AG10803 (cell line): ENCODE measurements at regions not wholly inside any gene's neighbourhood (a gene's known extent, or its start where the extent isn't known, plus 50 kb on each side); places are given as distances from the start of the nearest gene placed in this dataset.

Source experiments
- DNase-seq: peaks from one replicate; pipeline ENCODE4 v3.0.0; 2010; ENCODE audit warnings: low read depth
- H3K4me3 ChIP-seq: 2 replicates; pipeline ENCODE4 v1.5.1; 2011; ENCODE audit warnings: mild to moderate bottlenecking, low read length, control low read depth
- CTCF ChIP-seq: conservative IDR thresholded peaks from 2 replicates; pipeline ENCODE4 v1.5.1; 2011; ENCODE audit warnings: mild to moderate bottlenecking, low read length, control low read depth, inconsistent platforms

GRCh38 chr2:45154144-45154543 lies 144.9 kb upstream of the SIX2 start:
- DNase-seq = no peak

GRCh38 chr2:45153121-45153520 lies 143.9 kb upstream of the SIX2 start:
- TF ChIP-seq CTCF = no peak
- H3K4me3 ChIP-seq = no peak overlapping the region
- no peak for DNase-seq

More at GRCh38 chr2:45154144-45154543, 144.9 kb upstream of the SIX2 start:
- TF ChIP-seq CTCF = no peak
- no peak overlapping the region for H3K4me3 ChIP-seq

GRCh38 chr2:45152691-45153090 lies 143.4 kb upstream of the SIX2 start:
- DNase-seq = no peak
- no peak overlapping the region for H3K4me3 ChIP-seq
- TF ChIP-seq CTCF = no peak

GRCh38 chr2:45145073-45145899 lies 136.0 kb upstream of the SIX2 start:
- no peak for DNase-seq
- H3K4me3 ChIP-seq = no peak overlapping the region
- TF ChIP-seq CTCF = no peak

GRCh38 chr2:45141883-45142866 lies 132.9 kb upstream of the SIX2 start:
- DNase-seq = no peak
- no peak overlapping the region for H3K4me3 ChIP-seq
- no peak for TF ChIP-seq CTCF

GRCh38 chr2:45140675-45141074 lies 131.4 kb upstream of the SIX2 start:
- DNase-seq = no peak
- TF ChIP-seq CTCF = no peak
- no peak overlapping the region for H3K4me3 ChIP-seq
